Epithelial cell of esophagus (primary cell): ENCODE measurements at regions not wholly inside any gene's neighbourhood (a gene's known extent, or its start where the extent isn't known, plus 50 kb on each side); places are given as distances from the start of the nearest gene placed in this dataset.
"Not testable (repeated sequence)": the region's sequence is repeated elsewhere in the genome, so short reads cannot be mapped to it uniquely, and the experiment has no call there.

Experiments used
- DNase-seq: peaks from one replicate; pipeline ENCODE4 v3.0.0; 2010; ENCODE audit warnings: low read depth
- H3K4me3 ChIP-seq: 2 replicates; pipeline ENCODE4 v1.5.1; 2011; ENCODE audit warnings: mild to moderate bottlenecking, low read length, control low read depth
- CTCF ChIP-seq: IDR thresholded peaks from 2 replicates; pipeline ENCODE4 v1.5.1; 2011; ENCODE audit warnings: low read depth, mild to moderate bottlenecking, low read length, control low read depth, inconsistent platforms; ENCODE audit not compliant: insufficient read depth; ENCODE audit errors: missing control alignments

GRCh38 chr14:71452987-71453386 lies 479.2 kb upstream of the RGS6 start:
- DNase-seq: no peak
- no peak for TF ChIP-seq CTCF

GRCh38 chr14:71454010-71454409 lies 478.2 kb upstream of the RGS6 start:
- H3K4me3 ChIP-seq: no peak overlapping the region
- TF ChIP-seq CTCF: no peak
- no peak for DNase-seq

More at GRCh38 chr14:71452987-71453386, 479.2 kb upstream of the RGS6 start:
- no peak overlapping the region for H3K4me3 ChIP-seq

- DNase-seq: no peak
- no peak overlapping the region for H3K4me3 ChIP-seq
- no peak for TF ChIP-seq CTCF
These were observed 477.5 kb upstream of the RGS6 start for GRCh38 chr14:71454513-71455332.

- peak; percentile 65 for DNase-seq
- H3K4me3 ChIP-seq: no peak overlapping the region
- TF ChIP-seq CTCF: no peak
These were observed 472.1 kb upstream of the RGS6 start for GRCh38 chr14:71460091-71460490.

- not testable (repeated sequence) for DNase-seq
These were observed 470.6 kb upstream of the RGS6 start for GRCh38 chr14:71461617-71462016.

GRCh38 chr14:71463807-71464206 lies 468.4 kb upstream of the RGS6 start:
- no peak for TF ChIP-seq CTCF
- H3K4me3 ChIP-seq: no peak overlapping the region
- DNase-seq: no peak

More at GRCh38 chr14:71461617-71462016, 470.6 kb upstream of the RGS6 start:
- not testable (repeated sequence) for H3K4me3 ChIP-seq

GRCh38 chr14:71464840-71465239 lies 467.4 kb upstream of the RGS6 start:
- DNase-seq: no peak
- TF ChIP-seq CTCF: no peak
- no peak overlapping the region for H3K4me3 ChIP-seq
